ENCODE measurements at regions not wholly inside any gene's neighbourhood (a gene's known extent, or its start where the extent isn't known, plus 50 kb on each side); places are given as distances from the start of the nearest gene placed in this dataset.

- DNase-seq (ENCODE audit: extremely low read depth, low read depth), result no peak
- no peak overlapping the region for H3K4me3 ChIP-seq (replicated peaks; ENCODE audit: low read depth, low read length)
- TF ChIP-seq, protein P1, sequence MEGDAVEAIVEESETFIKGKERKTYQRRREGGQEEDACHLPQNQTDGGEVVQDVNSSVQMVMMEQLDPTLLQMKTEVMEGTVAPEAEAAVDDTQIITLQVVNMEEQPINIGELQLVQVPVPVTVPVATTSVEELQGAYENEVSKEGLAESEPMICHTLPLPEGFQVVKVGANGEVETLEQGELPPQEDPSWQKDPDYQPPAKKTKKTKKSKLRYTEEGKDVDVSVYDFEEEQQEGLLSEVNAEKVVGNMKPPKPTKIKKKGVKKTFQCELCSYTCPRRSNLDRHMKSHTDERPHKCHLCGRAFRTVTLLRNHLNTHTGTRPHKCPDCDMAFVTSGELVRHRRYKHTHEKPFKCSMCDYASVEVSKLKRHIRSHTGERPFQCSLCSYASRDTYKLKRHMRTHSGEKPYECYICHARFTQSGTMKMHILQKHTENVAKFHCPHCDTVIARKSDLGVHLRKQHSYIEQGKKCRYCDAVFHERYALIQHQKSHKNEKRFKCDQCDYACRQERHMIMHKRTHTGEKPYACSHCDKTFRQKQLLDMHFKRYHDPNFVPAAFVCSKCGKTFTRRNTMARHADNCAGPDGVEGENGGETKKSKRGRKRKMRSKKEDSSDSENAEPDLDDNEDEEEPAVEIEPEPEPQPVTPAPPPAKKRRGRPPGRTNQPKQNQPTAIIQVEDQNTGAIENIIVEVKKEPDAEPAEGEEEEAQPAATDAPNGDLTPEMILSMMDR (IDR thresholded peaks at IDR 0.05; ENCODE audit: low read depth, low read length, missing control alignments), result no peak
These were observed 394.2 kb downstream of the NUAK1 start for GRCh38 chr12:105744371-105745058.

DNA sequence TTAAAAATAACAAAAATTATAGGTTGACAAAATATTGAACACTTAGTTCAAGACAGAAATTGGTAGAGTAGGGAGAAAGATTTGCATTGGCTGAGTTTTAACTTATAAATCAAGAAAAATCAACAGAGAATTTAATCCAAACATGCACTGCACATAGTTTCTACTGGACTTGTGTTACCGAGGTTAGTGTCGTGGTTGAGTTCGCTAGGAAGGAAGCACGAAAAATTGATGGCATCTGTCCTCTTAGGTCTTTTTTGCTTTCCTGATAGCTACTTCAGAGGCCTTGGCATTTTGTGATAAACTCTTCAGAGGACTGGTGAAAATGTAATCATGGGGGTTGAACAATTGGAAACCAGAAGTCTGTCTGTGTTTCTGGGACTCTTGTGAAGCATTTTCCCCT is 392.9 kb downstream of the NUAK1 start:
- TF ChIP-seq, protein P1 (IDR thresholded peaks at IDR 0.05; ENCODE audit: low read depth, low read length, missing control alignments), result no peak
- H3K4me3 ChIP-seq (replicated peaks; ENCODE audit: low read depth, low read length), result no peak overlapping the region
- DNase-seq (ENCODE audit: extremely low read depth, low read depth), result no peak

DNA sequence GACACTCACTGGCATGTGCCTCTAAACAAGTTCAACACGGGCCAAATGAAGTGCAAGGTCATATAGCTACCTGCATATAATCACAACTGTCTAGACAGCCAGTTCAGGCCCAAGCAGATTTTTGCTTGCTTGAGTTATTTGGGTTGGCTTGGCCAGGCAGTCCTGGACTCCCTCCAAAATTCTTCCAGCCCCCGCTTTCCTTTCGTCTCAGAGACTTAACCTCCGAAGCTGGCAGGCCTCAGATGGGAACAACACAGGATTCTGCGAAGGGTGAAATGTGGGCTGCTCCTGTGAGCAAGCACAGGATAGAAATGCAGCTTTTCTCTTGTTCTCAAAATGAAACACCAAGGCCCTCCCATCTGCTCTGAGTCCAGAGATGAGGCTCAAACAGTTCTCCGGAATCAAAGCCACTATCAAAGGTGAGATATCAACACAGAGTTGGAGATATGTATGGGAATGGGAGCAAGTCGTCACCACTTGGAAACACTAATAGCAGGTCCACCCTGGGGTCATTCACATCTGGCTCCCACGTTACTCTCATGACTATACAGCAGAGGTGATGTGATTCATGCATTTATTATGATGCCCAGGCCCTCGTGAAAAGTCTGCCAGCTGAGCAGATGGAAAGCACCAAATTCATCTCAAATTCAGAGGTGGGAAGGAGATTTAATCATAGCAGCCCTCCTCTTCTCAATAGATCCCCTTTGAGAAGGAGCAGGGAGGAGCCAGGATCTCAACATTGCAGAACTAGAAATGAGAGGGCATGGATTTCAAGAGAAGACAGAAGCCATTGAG is 389.8 kb downstream of the NUAK1 start:
- DNase-seq (ENCODE audit: extremely low read depth, low read depth), result peak; percentile 22
- TF ChIP-seq, protein P1 (IDR thresholded peaks at IDR 0.05; ENCODE audit: low read depth, low read length, missing control alignments), result no peak
- no peak overlapping the region for H3K4me3 ChIP-seq (replicated peaks; ENCODE audit: low read depth, low read length)

DNA sequence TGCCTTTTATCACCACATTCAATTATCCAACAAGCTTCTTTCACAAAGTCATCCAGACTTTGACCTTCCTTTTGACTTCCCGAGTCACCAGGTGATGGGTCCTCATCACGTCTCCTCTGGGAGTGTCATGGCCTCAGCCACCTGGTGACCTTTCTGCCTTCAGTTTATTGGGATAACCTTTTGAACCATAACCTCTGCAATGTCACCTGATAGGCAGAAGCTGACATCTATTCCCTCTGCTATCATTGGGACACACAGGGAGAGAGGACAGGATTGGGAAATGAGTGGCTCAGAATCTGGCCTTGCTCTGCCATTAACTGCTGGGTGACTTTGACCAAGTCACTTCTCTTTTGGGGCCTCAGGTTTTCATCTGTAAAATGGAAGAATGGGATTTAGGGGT is 388.7 kb downstream of the NUAK1 start:
- DNase-seq (ENCODE audit: extremely low read depth, low read depth), result no peak
- TF ChIP-seq, protein P1 (IDR thresholded peaks at IDR 0.05; ENCODE audit: low read depth, low read length, missing control alignments), result no peak
- H3K4me3 ChIP-seq (replicated peaks; ENCODE audit: low read depth, low read length), result no peak overlapping the region

DNA sequence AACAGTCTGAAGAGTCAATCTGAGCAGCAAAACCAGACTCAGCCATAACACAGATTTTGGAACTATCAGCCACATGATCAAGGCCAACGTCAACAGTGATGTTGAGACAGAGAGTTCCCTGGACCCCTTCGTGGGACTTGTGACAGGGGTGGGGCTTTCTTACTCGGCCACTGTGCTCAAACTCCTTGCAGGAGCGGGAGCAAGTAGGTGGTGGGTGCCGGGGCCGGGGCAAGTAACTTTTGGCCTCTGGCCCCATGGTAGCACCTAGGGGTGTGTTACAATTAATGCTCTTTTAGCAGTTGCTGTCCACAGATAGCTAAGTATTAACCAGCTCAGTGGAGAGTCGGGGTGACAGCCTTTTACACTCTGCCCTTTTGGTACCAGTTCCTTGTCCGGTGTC is 384.4 kb downstream of the NUAK1 start:
- no peak for DNase-seq (ENCODE audit: extremely low read depth, low read depth)
- TF ChIP-seq, protein P1 (IDR thresholded peaks at IDR 0.05; ENCODE audit: low read depth, low read length, missing control alignments), result no peak

DNA sequence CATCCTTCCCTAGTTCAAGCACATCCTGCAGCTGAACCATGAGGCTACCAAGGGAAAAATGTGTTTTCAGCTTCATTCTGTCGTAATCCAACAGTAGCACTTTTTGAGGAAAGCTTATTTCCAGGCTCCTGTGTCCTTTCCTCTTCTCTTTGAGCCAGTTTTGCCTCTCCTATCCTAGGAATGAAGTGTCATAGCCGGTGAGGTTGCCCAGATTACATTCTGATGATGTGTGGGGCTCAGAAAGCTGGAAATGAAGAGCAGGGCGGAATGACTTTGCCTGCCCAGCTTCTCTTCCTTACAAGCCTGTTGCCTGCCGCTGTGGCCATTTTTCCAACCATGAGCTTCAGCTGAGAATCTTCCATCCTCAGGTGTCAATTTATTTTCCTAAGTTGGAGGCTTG is 381.8 kb downstream of the NUAK1 start:
- no peak overlapping the region for H3K4me3 ChIP-seq (replicated peaks; ENCODE audit: low read depth, low read length)
- TF ChIP-seq, protein P1 (IDR thresholded peaks at IDR 0.05; ENCODE audit: low read depth, low read length, missing control alignments), result no peak
- DNase-seq (ENCODE audit: extremely low read depth, low read depth), result no peak

More for the DNA sequence above, 384.4 kb downstream of the NUAK1 start:
- H3K4me3 ChIP-seq (replicated peaks; ENCODE audit: low read depth, low read length), result no peak overlapping the region
